Body of pancreas (tissue), 4 donors: ENCODE measurements at regions not wholly inside any gene's neighbourhood (a gene's known extent, or its start where the extent isn't known, plus 50 kb on each side); places are given as distances from the start of the nearest gene placed in this dataset.

ENCODE experiments used
- POLR2A ChIP-seq, 3 donors: fragments of 450-650 bp; IDR thresholded peaks; one replicate each; pipeline ENCODE4 v1.6.1; 2016; ENCODE audit warnings: antibody characterized with exemption in 3 of 3, mild to moderate bottlenecking in 2 of 3
- TF ChIP-seq, protein P1 (sequence below), 7 experiments: fragments of 450-650 bp in 4 of 7; fragments of 200-600 bp in 3 of 7; sonication (generic) in 3 of 7; IDR thresholded peaks; one replicate each; pipeline ENCODE4 v1.5.1; 2016 to 2019; ENCODE audit warnings: antibody characterized with exemption in 7 of 7

DNA sequence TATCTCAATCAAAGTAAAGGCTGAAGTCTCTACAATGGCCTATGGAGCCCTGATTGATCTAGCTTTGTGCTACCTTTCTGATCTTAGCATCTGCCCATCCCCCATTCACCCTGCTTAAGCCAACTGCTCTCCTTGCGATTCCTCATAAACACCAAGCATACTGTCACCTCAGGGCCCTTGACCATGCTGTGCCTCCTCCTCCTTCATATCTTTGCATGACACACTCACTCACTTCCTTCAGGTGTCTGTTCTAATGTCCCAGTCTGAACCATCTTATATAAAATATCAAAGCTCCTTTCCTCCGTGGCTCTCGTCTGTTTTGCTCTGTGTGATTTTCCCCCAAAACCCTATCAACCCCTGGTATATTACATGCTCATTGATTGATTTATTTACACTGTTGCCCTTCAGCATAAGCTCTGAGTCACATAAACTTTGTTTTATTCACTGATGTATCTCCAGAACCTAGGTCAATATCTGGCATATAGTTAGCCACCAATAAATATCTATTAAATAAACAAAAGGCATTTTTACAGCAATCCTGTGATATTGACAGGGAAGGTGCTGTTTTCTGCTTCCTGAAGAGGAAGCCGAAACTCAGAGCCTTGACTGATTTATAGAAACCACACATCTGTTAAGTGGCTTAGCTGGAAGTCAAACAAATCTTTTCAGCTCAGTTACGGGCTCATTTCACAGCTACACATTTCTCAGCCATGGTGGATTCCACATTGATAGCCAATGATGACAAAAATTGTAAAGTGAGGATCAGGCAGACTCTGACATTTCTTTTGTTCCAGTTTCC, 103.6 kb downstream of the BOD1 start:
- TF ChIP-seq, protein P1, sequence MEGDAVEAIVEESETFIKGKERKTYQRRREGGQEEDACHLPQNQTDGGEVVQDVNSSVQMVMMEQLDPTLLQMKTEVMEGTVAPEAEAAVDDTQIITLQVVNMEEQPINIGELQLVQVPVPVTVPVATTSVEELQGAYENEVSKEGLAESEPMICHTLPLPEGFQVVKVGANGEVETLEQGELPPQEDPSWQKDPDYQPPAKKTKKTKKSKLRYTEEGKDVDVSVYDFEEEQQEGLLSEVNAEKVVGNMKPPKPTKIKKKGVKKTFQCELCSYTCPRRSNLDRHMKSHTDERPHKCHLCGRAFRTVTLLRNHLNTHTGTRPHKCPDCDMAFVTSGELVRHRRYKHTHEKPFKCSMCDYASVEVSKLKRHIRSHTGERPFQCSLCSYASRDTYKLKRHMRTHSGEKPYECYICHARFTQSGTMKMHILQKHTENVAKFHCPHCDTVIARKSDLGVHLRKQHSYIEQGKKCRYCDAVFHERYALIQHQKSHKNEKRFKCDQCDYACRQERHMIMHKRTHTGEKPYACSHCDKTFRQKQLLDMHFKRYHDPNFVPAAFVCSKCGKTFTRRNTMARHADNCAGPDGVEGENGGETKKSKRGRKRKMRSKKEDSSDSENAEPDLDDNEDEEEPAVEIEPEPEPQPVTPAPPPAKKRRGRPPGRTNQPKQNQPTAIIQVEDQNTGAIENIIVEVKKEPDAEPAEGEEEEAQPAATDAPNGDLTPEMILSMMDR (IDR thresholded peaks at IDR 0.05), result no peak
- no peak for TF ChIP-seq POLR2A (IDR thresholded peaks at IDR 0.05)
